ENCODE measurements at regions not wholly inside any gene's neighbourhood (a gene's known extent, or its start where the extent isn't known, plus 50 kb on each side); places are given as distances from the start of the nearest gene placed in this dataset.

GRCh38 chr5:8906303-8906967 lies 639.4 kb downstream of the SEMA5A start:
- Histone ChIP-seq H3K27ac (ENCODE audit: low read depth, low read length) (no peak overlapping the region), H3K27me3 (ENCODE audit: control insufficient read depth, insufficient read depth, low read length, poor library complexity, severe bottlenecking) (no peaks in the 10 kb centered on the region), H3K9me3 (ENCODE audit: control insufficient read depth, low read length) (no peaks in the 10 kb centered on the region), H3K36me3 (ENCODE audit: control insufficient read depth, insufficient read depth, low read length) (no peaks in the 10 kb centered on the region), H3K4me3 (ENCODE audit: low read length) (no peak overlapping the region), H3K4me1 (ENCODE audit: control insufficient read depth, insufficient read depth, low read length) (no peaks in the 10 kb centered on the region), H3K9ac (ENCODE audit: extremely low read depth, low read length, poor library complexity, severe bottlenecking) (no peak overlapping the region)
- H3K4me3 Mint-ChIP-seq, result no peak overlapping the region
- TF ChIP-seq, protein P1, sequence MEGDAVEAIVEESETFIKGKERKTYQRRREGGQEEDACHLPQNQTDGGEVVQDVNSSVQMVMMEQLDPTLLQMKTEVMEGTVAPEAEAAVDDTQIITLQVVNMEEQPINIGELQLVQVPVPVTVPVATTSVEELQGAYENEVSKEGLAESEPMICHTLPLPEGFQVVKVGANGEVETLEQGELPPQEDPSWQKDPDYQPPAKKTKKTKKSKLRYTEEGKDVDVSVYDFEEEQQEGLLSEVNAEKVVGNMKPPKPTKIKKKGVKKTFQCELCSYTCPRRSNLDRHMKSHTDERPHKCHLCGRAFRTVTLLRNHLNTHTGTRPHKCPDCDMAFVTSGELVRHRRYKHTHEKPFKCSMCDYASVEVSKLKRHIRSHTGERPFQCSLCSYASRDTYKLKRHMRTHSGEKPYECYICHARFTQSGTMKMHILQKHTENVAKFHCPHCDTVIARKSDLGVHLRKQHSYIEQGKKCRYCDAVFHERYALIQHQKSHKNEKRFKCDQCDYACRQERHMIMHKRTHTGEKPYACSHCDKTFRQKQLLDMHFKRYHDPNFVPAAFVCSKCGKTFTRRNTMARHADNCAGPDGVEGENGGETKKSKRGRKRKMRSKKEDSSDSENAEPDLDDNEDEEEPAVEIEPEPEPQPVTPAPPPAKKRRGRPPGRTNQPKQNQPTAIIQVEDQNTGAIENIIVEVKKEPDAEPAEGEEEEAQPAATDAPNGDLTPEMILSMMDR (conservative IDR thresholded peaks at IDR 0.05), result no peak
- WGBS, 2 experiments (ENCODE audit: insufficient coverage in 1 of 2, insufficient read length in 1 of 2), result 88 to 100% methylated on average over 4 to 12 of the region's 12 CpGs
- DNase-seq, result no peak
- no peaks in the 10 kb centered on the region for H3K4me1 Mint-ChIP-seq
- H3K9me3 Mint-ChIP-seq, result no peaks in the 10 kb centered on the region
- no peak overlapping the region for H3K27ac Mint-ChIP-seq
- H3K27me3 Mint-ChIP-seq (ENCODE audit: insufficient read depth), result no peaks in the 10 kb centered on the region
- H3K36me3 Mint-ChIP-seq (ENCODE audit: low read depth), result no peaks in the 10 kb centered on the region

DNA sequence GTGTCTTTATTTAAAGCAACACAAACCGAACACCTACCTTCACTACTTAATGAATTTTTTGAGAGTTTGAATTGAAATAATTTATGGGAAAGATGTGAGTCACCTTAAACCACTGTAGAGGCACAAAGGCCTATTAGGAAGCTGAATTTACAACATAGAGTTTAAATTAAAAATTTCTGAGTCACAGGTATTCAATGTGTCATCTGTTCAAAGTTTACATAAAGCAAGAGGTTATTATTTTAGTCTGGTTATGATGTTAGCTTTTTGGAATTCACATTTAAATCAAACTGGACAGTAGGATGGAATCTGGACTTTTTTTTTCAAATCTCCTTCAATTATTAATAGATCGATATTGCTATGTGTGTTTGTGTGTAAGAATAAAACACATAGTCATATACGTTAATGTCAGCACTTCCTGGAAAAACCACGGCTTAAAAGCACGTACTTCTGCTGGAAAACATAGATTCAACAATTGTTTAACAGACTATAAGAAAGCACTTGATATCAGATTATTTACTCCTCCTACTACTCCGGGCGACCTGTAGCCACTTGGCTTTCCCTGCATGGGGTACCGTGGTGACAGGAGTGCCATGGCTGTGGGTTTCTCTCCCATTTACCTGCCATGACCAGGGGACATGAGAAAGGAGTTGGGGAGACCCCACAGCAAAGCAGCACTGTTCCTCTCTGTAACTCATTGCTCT lies 638.6 kb downstream of the SEMA5A start:
- WGBS, 2 experiments (ENCODE audit: insufficient coverage in 1 of 2, insufficient read length in 1 of 2), result 87 to 100% methylated on average over 2 to 8 of the region's 8 CpGs
- TF ChIP-seq, protein P1 (conservative IDR thresholded peaks at IDR 0.05), result no peak
- no peaks in the 10 kb centered on the region for H3K4me1 ChIP-seq (ENCODE audit: control insufficient read depth, insufficient read depth, low read length)
- H3K9me3 ChIP-seq (ENCODE audit: control insufficient read depth, low read length), result no peaks in the 10 kb centered on the region
- Mint-ChIP-seq H3K4me3 (no peak overlapping the region), H3K4me1 (no peaks in the 10 kb centered on the region), H3K27ac (no peak overlapping the region), H3K27me3 (ENCODE audit: insufficient read depth) (no peaks in the 10 kb centered on the region), H3K9me3 (no peaks in the 10 kb centered on the region), H3K36me3 (ENCODE audit: low read depth) (no peaks in the 10 kb centered on the region)
- H3K4me3 ChIP-seq (ENCODE audit: low read length), result no peak overlapping the region
- no peak for DNase-seq
- H3K27me3 ChIP-seq (ENCODE audit: control insufficient read depth, insufficient read depth, low read length, poor library complexity, severe bottlenecking), result no peaks in the 10 kb centered on the region
- H3K9ac ChIP-seq (ENCODE audit: extremely low read depth, low read length, poor library complexity, severe bottlenecking), result no peak overlapping the region
- no peak overlapping the region for H3K27ac ChIP-seq (ENCODE audit: low read depth, low read length)
- no peaks in the 10 kb centered on the region for H3K36me3 ChIP-seq (ENCODE audit: control insufficient read depth, insufficient read depth, low read length)

DNA sequence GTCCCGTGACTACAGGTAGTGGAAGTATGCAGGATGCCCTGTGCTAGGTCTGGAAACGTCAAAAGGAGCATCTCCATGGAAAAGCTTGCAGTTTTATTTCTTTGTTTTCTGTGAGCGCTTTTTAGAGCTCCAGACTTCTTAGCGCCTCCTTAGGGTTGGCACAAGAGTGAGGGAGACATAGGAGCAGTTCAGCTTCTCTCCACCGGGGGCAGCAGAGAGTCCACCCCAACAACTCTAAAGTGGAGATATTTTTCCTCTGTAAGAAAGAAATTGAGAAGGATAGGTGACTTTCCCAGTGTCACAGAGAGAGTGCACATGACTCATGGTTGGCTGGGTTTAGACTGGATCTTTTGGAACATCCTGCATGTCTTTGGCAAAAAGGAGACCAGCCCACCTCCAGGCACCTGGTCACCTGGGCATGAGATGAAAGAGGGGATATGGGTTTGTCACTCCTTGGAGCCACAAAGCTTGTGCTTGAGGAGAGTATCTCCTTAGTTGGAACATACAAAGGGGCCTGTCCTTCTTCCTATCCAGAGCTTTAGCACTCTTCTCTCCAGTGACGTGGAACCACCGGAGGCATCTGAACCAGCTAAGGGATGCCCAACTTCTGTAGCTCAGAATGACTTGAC lies 637.7 kb downstream of the SEMA5A start:
- Histone ChIP-seq H3K9me3 (ENCODE audit: control insufficient read depth, low read length) (no peaks in the 10 kb centered on the region), H3K27ac (ENCODE audit: low read depth, low read length) (no peak overlapping the region), H3K27me3 (ENCODE audit: control insufficient read depth, insufficient read depth, low read length, poor library complexity, severe bottlenecking) (no peaks in the 10 kb centered on the region), H3K36me3 (ENCODE audit: control insufficient read depth, insufficient read depth, low read length) (no peaks in the 10 kb centered on the region), H3K4me1 (ENCODE audit: control insufficient read depth, insufficient read depth, low read length) (no peaks in the 10 kb centered on the region), H3K4me3 (ENCODE audit: low read length) (no peak overlapping the region), H3K9ac (ENCODE audit: extremely low read depth, low read length, poor library complexity, severe bottlenecking) (no peak overlapping the region)
- Mint-ChIP-seq H3K27me3 (ENCODE audit: insufficient read depth) (no peaks in the 10 kb centered on the region), H3K27ac (no peak overlapping the region), H3K4me3 (no peak overlapping the region), H3K36me3 (ENCODE audit: low read depth) (no peaks in the 10 kb centered on the region), H3K4me1 (no peaks in the 10 kb centered on the region), H3K9me3 (no peaks in the 10 kb centered on the region)
- peak; percentile 91 for DNase-seq
- 52 to 83% methylated on average over 3 to 7 of the region's 7 CpGs for WGBS, 2 experiments (ENCODE audit: insufficient coverage in 1 of 2, insufficient read length in 1 of 2)
- TF ChIP-seq, protein P1 (conservative IDR thresholded peaks at IDR 0.05), result peak; percentile 96

All from endodermal cell (in vitro differentiated cells).